GM12878 (cell line): ENCODE measurements at regions not wholly inside any gene's neighbourhood (a gene's known extent, or its start where the extent isn't known, plus 50 kb on each side); places are given as distances from the start of the nearest gene placed in this dataset.
A peak's percentile ranks its signal among the peaks of the same experiment; 100 is the strongest.
"Not testable (repeated sequence)": the region's sequence is repeated elsewhere in the genome, so short reads cannot be mapped to it uniquely, and the experiment has no call there.

Source experiments
- ATAC-seq: fragments of 200-7000 bp; cut with Tn5 transposase; 3 replicates; pipeline ENCODE4 v1.9.1; 2020; ENCODE audit warnings: mild to moderate bottlenecking, moderate library complexity
- BruUV-seq: library from RNA; stranded (reverse); fragments of 400-500 nt; replicated peaks from 2 replicates; lab custom pipeline; 2021; lab: Mats Ljungman, UMichigan
- CTCF ChIA-PET: fragments of 300-600 bp; sonication (Branson Sonifier 250); formaldehyde crosslinking; extraction: SDS; loops from one replicate; lab custom pipeline; 2021; ENCODE audit warnings: inconsistent platforms; lab: Yijun Ruan, JAX
- POLR2A ChIA-PET: fragments of 350-600 bp; formaldehyde crosslinking; extraction: SDS; loops from one replicate; lab custom pipeline; 2021; ENCODE audit warnings: inconsistent platforms; lab: Charles Lee
- RAD21 ChIA-PET: fragments of 300-600 bp; sonication (Branson Sonifier 250); formaldehyde crosslinking; loops from one replicate; lab custom pipeline; 2023; ENCODE audit warnings: antibody characterized with exemption; ENCODE audit not compliant: unreplicated experiment; lab: Charles Lee
- SMC1A ChIA-PET: fragments of 300-600 bp; sonication (Branson Sonifier 250); formaldehyde crosslinking; loops from one replicate; lab custom pipeline; 2023; ENCODE audit not compliant: unreplicated experiment, uncharacterized antibody; lab: Charles Lee
- DNase-seq: peaks from one replicate; pipeline ENCODE4 v3.0.0-alpha.2; 2011; ENCODE audit warnings: low read depth, low spot score
- FAIRE-seq: peaks from 3 replicates; lab custom pipeline; 2011; peaks lifted over from hg19 to GRCh38; lab: Jason Lieb, UNC
- H2AFZ ChIP-seq: 2 replicates; pipeline ENCODE4 v1.6.0; 2011; ENCODE audit warnings: low read depth, low read length, control low read depth; ENCODE audit not compliant: control insufficient read depth
- H3K27ac ChIP-seq: 2 replicates; pipeline ENCODE4 v1.5.1; 2011; ENCODE audit warnings: control low read depth; ENCODE audit not compliant: control insufficient read depth, insufficient read depth
- H3K27me3 ChIP-seq, 2 experiments: replicated peaks in 1 of 2; 2 replicates each; pipeline versions ENCODE4 v1.6.0 to v1.6.1; 2011; ENCODE audit warnings: low read length in 1 of 2; ENCODE audit not compliant: control insufficient read depth in 2 of 2, insufficient read depth in 2 of 2
- H3K36me3 ChIP-seq, 2 experiments: 2 replicates each; pipeline ENCODE4 v1.5.1; 2011; ENCODE audit warnings: low read length in 1 of 2; ENCODE audit not compliant: control insufficient read depth in 2 of 2, insufficient read depth in 2 of 2
- H3K4me1 ChIP-seq: 2 replicates; pipeline ENCODE4 v1.6.1; 2011; ENCODE audit warnings: mild to moderate bottlenecking, low read length, moderate library complexity, mixed read lengths; ENCODE audit not compliant: control insufficient read depth, insufficient read depth
- H3K4me2 ChIP-seq: 2 replicates; pipeline ENCODE4 v1.6.0; 2011; ENCODE audit warnings: control low read depth; ENCODE audit not compliant: control insufficient read depth, insufficient read depth
- H3K4me3 ChIP-seq: fragments of 200-600 bp; sonication (generic); 2 replicates; pipeline ENCODE4 v1.5.1; 2016
- H3K79me2 ChIP-seq: 2 replicates; pipeline ENCODE4 v1.6.0; 2011; ENCODE audit warnings: low read length; ENCODE audit not compliant: control insufficient read depth, insufficient read depth
- H3K9ac ChIP-seq: 2 replicates; pipeline ENCODE4 v1.8.0; 2011; ENCODE audit warnings: low read length, control low read depth, mixed read lengths; ENCODE audit not compliant: control insufficient read depth, insufficient read depth
- H3K9me3 ChIP-seq: replicated peaks from 3 replicates; pipeline ENCODE4 v1.5.1; 2011; ENCODE audit warnings: mild to moderate bottlenecking, low read length; ENCODE audit not compliant: control insufficient read depth, insufficient read depth
- H4K20me1 ChIP-seq: 2 replicates; pipeline ENCODE4 v1.6.0; 2011; ENCODE audit not compliant: control insufficient read depth, insufficient read depth
- CTCF ChIP-seq, 3 experiments: IDR thresholded peaks in 2 of 3; conservative IDR thresholded peaks in 1 of 3; 2 replicates each; pipeline ENCODE4 v1.5.1; 2011; ENCODE audit warnings: low read depth in 3 of 3, low read length in 3 of 3, mild to moderate bottlenecking in 3 of 3, control low read depth in 2 of 3, moderate library complexity in 2 of 3, inconsistent platforms in 1 of 3, mixed read lengths in 1 of 3; ENCODE audit not compliant: control insufficient read depth in 2 of 3, insufficient read depth in 1 of 3; ENCODE audit errors: extremely low read depth in 1 of 3
- WGBS: methylation state at CpG from one replicate; pipeline ENCODE4 v1.1.6; 2016; ENCODE audit warnings: low lambda C conversion rate; ENCODE audit not compliant: insufficient replicate concordance, insufficient coverage; ENCODE audit errors: missing lambda C conversion rate; 5-methylcytosine and 5-hydroxymethylcytosine counted together
- in situ Hi-C: fragments of 300-500 bp; cut with MboI; formaldehyde crosslinking; loops from 9 replicates; pipeline ENCODE4 v1.14.3; 2018; ENCODE audit warnings: mixed read lengths
- intact Hi-C: fragments of 100-400 bp; cut with micrococcal nuclease; formaldehyde crosslinking; loops from one replicate; pipeline ENCODE4 v1.14.2; 2022; ENCODE audit not compliant: unreplicated experiment

GRCh38 chr7:6953138-6953797 is 127.2 kb upstream of the CCZ1B start:
- H3K4me1 ChIP-seq, FAIRE-seq, H3K27ac ChIP-seq, POLR2A ChIA-PET, H3K9ac ChIP-seq, H3K9me3 ChIP-seq, H2AFZ ChIP-seq, ATAC-seq, H3K36me3 ChIP-seq, H3K4me2 ChIP-seq, H3K4me3 ChIP-seq, DNase-seq, H3K79me2 ChIP-seq, H3K27me3 ChIP-seq, H4K20me1 ChIP-seq, BruUV-seq, intact Hi-C loops: not testable (repeated sequence)
- RAD21 ChIA-PET = interaction anchor here (1.2 kb wide), 1 partner anchor 150 kb away, joined by 4 read pairs; no protein-coding TSS in a partner anchor
- in situ Hi-C loops = loop anchor here (10.0 kb wide), 2 partner anchors 582 to 1272 kb away; partner anchors contain the start of gene COL28A1
- WGBS = 39% methylated on average over 16 of the region's 16 CpGs
- peak in 1 of 3 experiments; percentile 7; a peak in 2 of 6 replicates for TF ChIP-seq CTCF (IDR thresholded peaks at IDR 0.05 in 2 of 3, conservative IDR thresholded peaks at IDR 0.05 in 1 of 3; ENCODE audit: control insufficient read depth in 2 of 3, extremely low read depth in 1 of 3, insufficient read depth in 1 of 3, low read depth in 3 of 3, low read length in 3 of 3)
- CTCF ChIA-PET = interaction anchor here (0.6 to 3.1 kb wide), 4 partner anchors 101 to 1343 kb away, joined by 3 to 10 read pairs (median 4); no protein-coding TSS in a partner anchor
- SMC1A ChIA-PET = interaction anchor here (0.6 to 1.0 kb wide), 2 partner anchors 57 to 158 kb away, joined by 3 read pairs; no protein-coding TSS in a partner anchor

DNA sequence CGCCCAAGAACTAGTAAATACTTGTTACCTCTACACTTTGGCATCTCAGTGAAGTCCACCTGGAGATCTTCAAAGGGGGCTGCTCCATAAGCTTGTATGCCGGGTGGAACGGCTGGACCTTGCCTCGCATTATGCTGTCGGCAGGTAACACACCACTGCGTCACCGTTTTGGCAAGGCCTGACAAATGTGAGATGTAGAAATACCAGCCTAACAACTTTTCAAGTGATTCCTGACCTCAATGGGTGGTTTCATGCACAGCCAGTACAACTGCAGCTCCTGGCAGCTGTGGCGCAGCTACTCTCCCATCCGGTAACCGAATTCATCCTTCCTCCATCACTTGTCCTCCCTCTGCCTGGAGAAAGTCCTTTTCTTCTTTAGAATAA is 127.7 kb upstream of the CCZ1B start:
- H3K4me1 ChIP-seq, H3K4me3 ChIP-seq, POLR2A ChIA-PET, DNase-seq, H3K9me3 ChIP-seq, H2AFZ ChIP-seq, H3K79me2 ChIP-seq, H3K27me3 ChIP-seq, FAIRE-seq, H3K27ac ChIP-seq, H3K4me2 ChIP-seq, BruUV-seq, ATAC-seq, H4K20me1 ChIP-seq, intact Hi-C loops, H3K36me3 ChIP-seq, H3K9ac ChIP-seq: not testable (repeated sequence)
- ChIA-PET CTCF (interaction anchor here (1.0 to 3.1 kb wide), 3 partner anchors 101 to 1342 kb away, joined by 3 to 10 read pairs (median 4); no protein-coding TSS in a partner anchor), RAD21 (interaction anchor here (1.2 kb wide), 1 partner anchor 150 kb away, joined by 4 read pairs; no protein-coding TSS in a partner anchor), SMC1A (interaction anchor here (1.0 kb wide), 1 partner anchor 57 kb away, joined by 3 read pairs; no protein-coding TSS in a partner anchor)
- WGBS = 72% methylated on average over 10 of the region's 10 CpGs
- in situ Hi-C loops = loop anchor here (10.0 kb wide), 2 partner anchors 581 to 1271 kb away; partner anchors contain the start of gene COL28A1

DNA sequence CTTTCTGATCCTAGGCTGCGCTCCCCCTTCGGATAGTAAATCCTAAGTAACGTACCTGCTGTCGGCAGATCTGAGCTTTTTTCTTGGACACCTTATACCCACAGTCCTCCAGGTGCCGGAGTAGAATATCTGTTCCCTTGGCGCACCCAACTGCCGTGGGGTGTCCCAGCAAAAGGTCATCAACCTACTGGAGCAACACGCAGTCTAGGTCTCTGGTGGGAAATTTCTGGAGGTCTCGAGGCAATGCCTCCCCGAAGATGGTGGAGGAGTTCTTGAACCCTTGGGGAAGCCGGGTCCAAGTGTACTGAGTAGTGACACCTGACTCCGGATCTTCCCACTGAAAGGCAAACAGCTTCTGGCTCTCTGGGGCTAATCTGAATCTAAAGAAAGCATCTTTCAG is 129.3 kb upstream of the CCZ1B start:
- intact Hi-C loops, H2AFZ ChIP-seq, H3K4me1 ChIP-seq, ATAC-seq, H3K9me3 ChIP-seq, H3K27me3 ChIP-seq, H3K4me2 ChIP-seq, H4K20me1 ChIP-seq, RAD21 ChIA-PET, POLR2A ChIA-PET, CTCF ChIA-PET, DNase-seq, H3K36me3 ChIP-seq, H3K79me2 ChIP-seq, SMC1A ChIA-PET, FAIRE-seq, H3K4me3 ChIP-seq, H3K27ac ChIP-seq, H3K9ac ChIP-seq, BruUV-seq: not testable (repeated sequence)
- 36% methylated on average over 12 of the region's 12 CpGs for WGBS
- in situ Hi-C loops = loop anchor here (10.0 kb wide), 2 partner anchors 579 to 1269 kb away; partner anchors contain the start of gene COL28A1
